ENCODE measurements at regions not wholly inside any gene's neighbourhood (a gene's known extent, or its start where the extent isn't known, plus 50 kb on each side); places are given as distances from the start of the nearest gene placed in this dataset.

GRCh38 chrY:15415165-15415564 lies 890.8 kb downstream of the NLGN4Y start:
- no peak for DNase-seq

GRCh38 chrY:15418613-15419012 lies 894.3 kb downstream of the NLGN4Y start:
- no peak for DNase-seq

GRCh38 chrY:15424665-15425132 lies 900.4 kb downstream of the NLGN4Y start:
- DNase-seq, result peak in 1 of 2 donors; percentile 0

GRCh38 chrY:15440021-15440695 lies 915.8 kb downstream of the NLGN4Y start:
- no peak for DNase-seq

GRCh38 chrY:15440696-15441408 lies 916.5 kb downstream of the NLGN4Y start:
- DNase-seq, result no peak

- no peak for DNase-seq
Observed at GRCh38 chrY:15441878-15442277, 917.5 kb downstream of the NLGN4Y start.

- no peak for DNase-seq
Observed at GRCh38 chrY:15445871-15446270, 921.5 kb downstream of the NLGN4Y start.

GRCh38 chrY:15446861-15447260 lies 922.5 kb downstream of the NLGN4Y start:
- no peak for DNase-seq

GRCh38 chrY:15447959-15448358 lies 923.6 kb downstream of the NLGN4Y start:
- no peak for DNase-seq

- DNase-seq, result no peak
Observed at GRCh38 chrY:15455133-15455937, 931.0 kb downstream of the NLGN4Y start.

- DNase-seq, result no peak
Observed at GRCh38 chrY:15455980-15456469, 931.7 kb downstream of the NLGN4Y start.

GRCh38 chrY:15456491-15456890 lies 932.2 kb downstream of the NLGN4Y start:
- DNase-seq, result no peak

GRCh38 chrY:15457682-15458081 lies 933.4 kb downstream of the NLGN4Y start:
- DNase-seq, result no peak

- no peak for DNase-seq
Observed at GRCh38 chrY:15458426-15458825, 934.1 kb downstream of the NLGN4Y start.

- no peak for DNase-seq
Observed at GRCh38 chrY:15465880-15466279, 941.6 kb downstream of the NLGN4Y start.

- no peak for DNase-seq
Observed at GRCh38 chrY:15466891-15467290, 942.6 kb downstream of the NLGN4Y start.

GRCh38 chrY:15468091-15468490 lies 943.8 kb downstream of the NLGN4Y start:
- no peak for DNase-seq

GRCh38 chrY:15471371-15471770 lies 947.0 kb downstream of the NLGN4Y start:
- DNase-seq, result no peak

GRCh38 chrY:15478348-15478963 lies 954.1 kb downstream of the NLGN4Y start:
- DNase-seq, result no peak

GRCh38 chrY:15500536-15500935 lies 976.2 kb downstream of the NLGN4Y start:
- DNase-seq, result no peak

- no peak for DNase-seq
Observed at GRCh38 chrY:15501181-15501580, 976.9 kb downstream of the NLGN4Y start.

GRCh38 chrY:15510288-15510687 lies 986.0 kb downstream of the NLGN4Y start:
- no peak for DNase-seq

All from hippocampal formation (tissue), 2 donors.